Esophagus squamous epithelium (tissue), 4 donors: ENCODE measurements at regions not wholly inside any gene's neighbourhood (a gene's known extent, or its start where the extent isn't known, plus 50 kb on each side); places are given as distances from the start of the nearest gene placed in this dataset.

Experiments used
- CTCF ChIP-seq, 6 experiments: fragments of 450-650 bp in 4 of 6; fragments of 200-600 bp in 2 of 6; sonication (generic) in 2 of 6; IDR thresholded peaks; one replicate each; pipeline ENCODE4 v1.5.1; 2016 to 2019; ENCODE audit warnings: antibody characterized with exemption in 6 of 6, mild to moderate bottlenecking in 4 of 6, moderate library complexity in 4 of 6
- POLR2A ChIP-seq, 4 donors: fragments of 450-650 bp; IDR thresholded peaks; one replicate each; pipeline ENCODE4 v1.6.1; 2017; ENCODE audit warnings: antibody characterized with exemption in 4 of 4, mild to moderate bottlenecking in 4 of 4, moderate library complexity in 3 of 4

DNA sequence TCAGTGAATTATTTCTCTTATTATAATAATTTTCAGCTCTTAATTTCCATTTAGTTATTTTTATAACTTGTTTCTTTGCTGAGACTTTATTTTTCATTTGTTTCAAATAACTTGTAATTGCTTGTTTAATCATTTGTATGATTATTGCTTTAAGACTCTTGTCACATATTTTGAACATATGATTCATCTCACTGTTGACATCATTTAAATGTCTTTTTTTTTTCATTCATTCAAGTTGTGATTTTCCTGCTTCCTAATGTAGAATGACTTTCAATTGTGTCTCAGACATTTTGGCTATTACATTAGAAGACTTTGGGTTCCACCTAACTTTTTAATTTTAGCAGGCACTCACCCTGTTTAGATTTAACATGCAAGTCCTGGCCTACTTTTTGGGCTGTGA, 234.8 kb upstream of the DIPK2B start:
- TF ChIP-seq POLR2A (IDR thresholded peaks at IDR 0.05): no peak
- TF ChIP-seq CTCF (IDR thresholded peaks at IDR 0.05): no peak
